Right cardiac atrium (tissue), 5 donors: ENCODE measurements at regions not wholly inside any gene's neighbourhood (a gene's known extent, or its start where the extent isn't known, plus 50 kb on each side); places are given as distances from the start of the nearest gene placed in this dataset.
A peak's percentile ranks its signal among the peaks of the same experiment; 100 is the strongest.
"Not testable (repeated sequence)": the region's sequence is repeated elsewhere in the genome, so short reads cannot be mapped to it uniquely, and the experiment has no call there.

Experiments used
- ATAC-seq, 2 donors: fragments of 200-7000 bp; cut with Tn5 transposase; one replicate each; pipeline versions ENCODE4 v1.8.0 to v1.9.1; 2020; ENCODE audit warnings: moderate library complexity in 2 of 2, mild to moderate bottlenecking in 1 of 2
- DNase-seq, 3 donors: peaks; one replicate each; pipeline ENCODE4 v3.0.0-alpha.2; 2020
- H3K27ac ChIP-seq: one replicate; pipeline ENCODE4 v1.5.1; 2013; ENCODE audit warnings: mild to moderate bottlenecking, low read length, control low read depth, moderate library complexity
- H3K27me3 ChIP-seq: one replicate; pipeline ENCODE4 v1.6.1; 2013; ENCODE audit not compliant: control insufficient read depth, insufficient read depth
- H3K4me1 ChIP-seq: one replicate; pipeline ENCODE4 v1.6.1; 2013; ENCODE audit warnings: low read length; ENCODE audit not compliant: control insufficient read depth, insufficient read depth
- H3K4me3 ChIP-seq: one replicate; pipeline ENCODE4 v1.5.1; 2013; ENCODE audit warnings: low read length, control low read depth
- H3K9me3 ChIP-seq: one replicate; pipeline ENCODE4 v1.6.1; 2013; ENCODE audit warnings: low read length; ENCODE audit not compliant: control insufficient read depth
- WGBS: extraction: QIAGEN DNeasy Blood & Tissue Kit; methylation state at CpG from one replicate; pipeline ENCODE4 v1.1.7; 2013; 5-methylcytosine and 5-hydroxymethylcytosine counted together
- intact Hi-C, 4 donors: fragments of 100-400 bp; cut with DNase I; formaldehyde crosslinking; loops; one replicate each; pipeline versions ENCODE4 v1.11.0 to v1.14.0; 2022 to 2023
- donor health status: healthy with polysubstance abuse.
- donor health status: DM: no; HTN: yes; CAD: no.
- donor health status: DM: no; HTN: no; CAD: no.
- donor health status: DM: no; HTN: yes; CAD: no; lungs with severe emphysema.
- donor health status: DM: yes; HTN: yes; CAD: no.

DNA sequence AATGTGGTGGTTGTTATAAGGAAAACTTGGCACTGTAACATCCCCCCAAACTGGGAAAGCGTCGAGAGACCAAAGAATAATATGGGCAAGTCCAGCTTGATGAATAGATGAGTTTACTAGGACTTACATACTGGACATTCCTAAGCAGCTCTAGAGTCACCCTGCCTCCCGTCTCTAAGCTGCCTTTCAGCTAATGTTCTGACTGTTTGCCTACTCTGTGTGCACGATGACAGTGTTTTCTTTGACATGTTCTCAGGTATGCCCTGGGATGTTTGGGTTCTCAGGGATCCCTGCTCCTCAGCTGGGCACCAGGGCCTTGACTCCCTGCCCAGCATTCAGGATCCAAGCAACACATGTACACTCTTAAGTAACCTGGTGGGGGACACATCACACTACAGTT is 87.5 kb downstream of the MRPL57 start:
- ATAC-seq, H3K4me1 ChIP-seq, H3K27ac ChIP-seq, DNase-seq, H3K27me3 ChIP-seq, H3K4me3 ChIP-seq, H3K9me3 ChIP-seq, intact Hi-C loops: not testable (repeated sequence)
- WGBS, result 44% methylated on average over 2 of the region's 4 CpGs

DNA sequence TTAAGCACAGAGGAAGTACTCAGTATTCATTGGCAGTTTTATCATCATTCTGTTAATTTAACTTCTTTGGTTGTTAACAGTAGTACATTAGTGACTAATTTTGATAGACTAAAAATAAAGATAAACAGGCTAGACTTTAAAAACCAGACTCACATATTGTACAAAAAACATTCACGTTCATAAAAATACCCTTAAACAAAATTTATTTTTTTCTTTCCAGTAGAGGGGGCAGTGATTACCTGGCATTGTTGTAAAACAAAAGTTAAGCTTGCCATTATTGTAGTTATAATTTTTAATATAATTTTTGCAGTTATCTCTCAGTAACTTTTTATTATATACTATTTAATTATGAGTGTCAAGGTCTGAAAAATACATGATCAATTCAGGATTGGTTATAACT is 92.0 kb downstream of the MRPL57 start:
- intact Hi-C loops, DNase-seq, H3K27ac ChIP-seq, H3K9me3 ChIP-seq, H3K4me1 ChIP-seq, ATAC-seq, H3K4me3 ChIP-seq, H3K27me3 ChIP-seq: not testable (repeated sequence)
- 32% methylated on average over 1 of the region's 1 CpG for WGBS

- H3K9me3 ChIP-seq, H3K4me1 ChIP-seq, intact Hi-C loops, H3K4me3 ChIP-seq, H3K27ac ChIP-seq, H3K27me3 ChIP-seq, ATAC-seq, DNase-seq: not testable (repeated sequence)
- WGBS, result 94% methylated on average over 6 of the region's 6 CpGs
Observed at GRCh38 chr13:21272439-21272838, 96.0 kb downstream of the MRPL57 start.

DNA sequence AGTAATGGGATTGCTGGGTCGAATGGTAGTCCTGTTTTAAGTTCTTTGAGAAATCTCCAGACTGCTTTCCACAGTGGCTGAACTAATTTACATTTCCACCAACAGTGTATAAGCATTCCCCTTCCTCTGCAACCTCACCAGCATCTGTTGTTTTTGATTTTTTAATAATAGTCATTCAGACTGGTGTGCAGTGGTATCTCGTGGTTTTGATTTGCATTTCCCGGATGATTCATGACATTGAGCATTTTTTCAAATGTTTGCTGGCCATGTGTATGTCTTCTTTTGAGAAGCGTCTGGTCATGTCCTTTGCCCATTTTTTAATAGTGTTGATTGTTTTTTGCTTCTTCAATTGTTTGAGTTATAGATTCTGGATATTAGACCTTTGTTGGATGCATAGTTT is 98.0 kb downstream of the MRPL57 start:
- H3K9me3 ChIP-seq, ATAC-seq, intact Hi-C loops, DNase-seq, H3K4me3 ChIP-seq, H3K27me3 ChIP-seq, H3K4me1 ChIP-seq, H3K27ac ChIP-seq: not testable (repeated sequence)
- WGBS, result 77% methylated on average over 4 of the region's 4 CpGs

DNA sequence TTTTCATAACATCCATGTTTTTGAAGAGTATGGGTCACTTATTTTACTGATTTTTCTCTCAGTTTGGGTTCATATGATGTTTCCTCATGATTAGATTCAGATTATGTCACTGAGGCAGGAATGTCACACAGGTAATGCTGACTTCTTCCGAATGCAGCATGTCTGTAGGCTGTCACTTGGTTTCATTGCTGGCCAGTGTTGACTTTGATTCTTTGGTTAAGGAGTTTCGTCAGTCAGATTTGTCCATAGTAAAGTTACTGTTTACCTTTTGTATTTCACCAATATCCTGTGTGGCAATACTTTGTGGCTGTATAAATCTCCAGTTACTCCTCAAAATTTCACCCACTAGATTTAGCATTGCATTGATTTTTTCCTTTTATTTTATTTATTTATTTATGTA is 105.6 kb downstream of the MRPL57 start:
- intact Hi-C loops, result no loop called here
- WGBS, result 87% methylated on average over 2 of the region's 2 CpGs
- ATAC-seq, result no peak

DNA sequence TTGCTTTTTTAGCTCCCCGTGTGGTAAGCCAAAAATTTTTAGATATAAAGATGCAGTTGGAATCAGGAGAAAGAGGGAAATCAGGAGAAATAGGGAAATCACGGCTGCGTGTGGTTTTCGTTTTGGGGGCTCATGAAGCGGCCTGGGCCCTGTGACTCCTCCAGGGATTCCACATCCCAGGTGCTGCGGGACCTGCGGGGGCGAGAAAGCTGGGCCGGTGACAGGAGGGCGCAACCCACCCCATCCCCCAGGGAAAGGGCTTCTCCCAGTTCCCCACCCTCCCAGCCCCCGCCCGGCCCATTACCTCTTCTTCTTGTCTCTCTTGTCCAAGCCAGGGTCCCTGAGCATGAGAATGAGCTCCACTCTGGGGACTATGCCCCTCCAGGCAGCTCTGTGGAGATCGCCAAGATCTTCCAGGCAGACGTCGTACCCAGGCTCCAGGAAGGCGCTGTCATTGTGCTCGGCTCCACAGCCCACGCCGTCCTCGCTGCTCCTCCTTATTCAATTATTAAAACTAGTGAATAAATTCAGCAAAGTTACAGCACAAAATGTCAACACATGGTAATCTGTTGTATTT is 111.0 kb downstream of the MRPL57 start:
- Histone ChIP-seq H3K9me3 (no peaks in the 10 kb centered on the region), H3K4me1 (no peaks in the 10 kb centered on the region), H3K27ac (no peak overlapping the region), H3K27me3 (no peaks in the 10 kb centered on the region), H3K4me3 (no peak overlapping the region)
- intact Hi-C loops, result no loop called here
- ATAC-seq, result no peak
- WGBS, result 83% methylated on average over 20 of the region's 20 CpGs
- no peak for DNase-seq

More for the DNA sequence above, 105.6 kb downstream of the MRPL57 start:
- Histone ChIP-seq H3K4me3 (no peak overlapping the region), H3K27me3 (no peaks in the 10 kb centered on the region), H3K4me1 (no peaks in the 10 kb centered on the region), H3K27ac (no peak overlapping the region), H3K9me3 (no peaks in the 10 kb centered on the region)
- DNase-seq, result no peak

DNA sequence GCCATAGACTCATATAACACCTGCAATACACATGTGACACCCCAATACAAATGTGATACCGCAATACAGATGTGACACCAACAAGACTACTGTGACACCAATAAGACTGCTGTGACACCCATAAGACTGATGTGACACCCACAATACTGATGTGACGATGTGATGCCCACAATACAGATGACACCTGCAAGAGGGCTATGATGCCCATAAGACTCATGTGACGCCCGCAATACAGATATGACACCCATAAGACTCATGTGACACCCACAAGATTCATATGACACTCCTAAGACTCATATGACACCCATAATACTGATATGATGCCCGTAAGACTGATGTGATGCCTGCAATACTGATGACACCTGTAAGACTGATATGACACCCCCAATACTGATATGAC is 113.0 kb downstream of the MRPL57 start:
- ATAC-seq, result no peak

DNA sequence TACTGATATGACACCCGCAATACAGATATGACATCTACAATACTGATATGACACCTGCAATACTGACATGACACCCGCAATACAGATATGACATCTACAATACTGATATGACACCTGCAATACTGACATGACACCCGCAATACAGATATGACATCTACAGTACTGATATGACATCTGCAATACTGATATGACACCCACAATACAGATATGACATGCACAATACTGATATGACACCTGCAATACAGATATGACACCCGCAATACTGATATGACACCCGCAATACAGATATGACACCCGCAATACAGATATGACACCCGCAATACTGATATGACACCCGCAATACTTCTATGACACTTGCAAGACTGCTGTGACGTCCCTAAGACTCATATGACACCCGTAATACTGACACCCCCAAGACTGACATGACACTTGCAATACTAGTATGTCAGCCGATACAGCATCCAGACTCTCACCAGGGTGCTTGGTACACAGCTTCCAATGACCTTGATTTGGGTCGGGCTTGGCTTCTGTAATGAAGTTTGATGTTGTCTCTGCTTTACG is 114.1 kb downstream of the MRPL57 start:
- intact Hi-C loops, result loop anchor here in 1 of 4 donors (10.0 kb wide), 1 partner anchor 184 kb away; no protein-coding TSS in a partner anchor
- not testable (repeated sequence) for H3K9me3 ChIP-seq, H3K27me3 ChIP-seq, H3K4me1 ChIP-seq, ATAC-seq, DNase-seq, H3K4me3 ChIP-seq, H3K27ac ChIP-seq
- WGBS, result 73% methylated on average over 13 of the region's 13 CpGs

More for the DNA sequence above, 113.0 kb downstream of the MRPL57 start:
- H3K9me3 ChIP-seq, result no peaks in the 10 kb centered on the region
- H3K4me1 ChIP-seq, result no peaks in the 10 kb centered on the region
- 88% methylated on average over 5 of the region's 5 CpGs for WGBS
- H3K4me3 ChIP-seq, result no peak overlapping the region
- DNase-seq, result no peak
- intact Hi-C loops, result no loop called here
- H3K27me3 ChIP-seq, result no peaks in the 10 kb centered on the region
- H3K27ac ChIP-seq, result no peak overlapping the region

- no peak overlapping the region for H3K27ac ChIP-seq
- H3K9me3 ChIP-seq, result no peaks in the 10 kb centered on the region
- H3K4me1 ChIP-seq, result no peaks in the 10 kb centered on the region
- intact Hi-C loops, result loop anchor here in 1 of 4 donors (10.0 kb wide), 1 partner anchor 183 kb away; no protein-coding TSS in a partner anchor
- no peaks in the 10 kb centered on the region for H3K27me3 ChIP-seq
- WGBS, result 78% methylated on average over 7 of the region's 7 CpGs
- no peak overlapping the region for H3K4me3 ChIP-seq
- ATAC-seq (no peak), DNase-seq (no peak)
Observed at GRCh38 chr13:21291840-21292239, 115.4 kb downstream of the MRPL57 start.

DNA sequence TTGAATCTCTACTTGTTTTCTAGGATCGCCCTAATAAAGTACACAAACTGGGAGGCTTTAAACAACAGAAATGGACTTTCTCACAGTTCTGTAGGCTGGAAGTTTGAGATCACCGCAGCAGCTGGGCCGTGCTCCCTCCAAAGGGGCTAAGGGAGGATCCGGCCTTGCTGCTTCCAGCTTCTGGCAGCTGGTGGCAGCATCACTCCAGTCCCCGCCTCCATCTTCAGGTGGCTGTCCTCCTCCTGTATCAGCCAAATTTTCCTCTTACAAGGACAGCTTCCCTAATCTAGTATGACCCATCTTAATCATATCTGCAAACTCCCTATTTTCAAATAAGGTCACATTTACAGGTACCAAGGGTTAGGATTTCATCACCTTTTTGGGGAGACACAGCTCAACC is 120.5 kb downstream of the MRPL57 start:
- H3K27ac ChIP-seq, H3K4me1 ChIP-seq, H3K4me3 ChIP-seq, H3K9me3 ChIP-seq, H3K27me3 ChIP-seq: not testable (repeated sequence)
- 13% methylated on average over 5 of the region's 5 CpGs for WGBS
- intact Hi-C loops, result loop anchor here (2.0 to 10.0 kb wide), 4 partner anchors 175 to 180 kb away; no protein-coding TSS in a partner anchor
- peak; percentile 26 to 70 (median 69) for DNase-seq
- peak; percentile 70 to 74 for ATAC-seq

DNA sequence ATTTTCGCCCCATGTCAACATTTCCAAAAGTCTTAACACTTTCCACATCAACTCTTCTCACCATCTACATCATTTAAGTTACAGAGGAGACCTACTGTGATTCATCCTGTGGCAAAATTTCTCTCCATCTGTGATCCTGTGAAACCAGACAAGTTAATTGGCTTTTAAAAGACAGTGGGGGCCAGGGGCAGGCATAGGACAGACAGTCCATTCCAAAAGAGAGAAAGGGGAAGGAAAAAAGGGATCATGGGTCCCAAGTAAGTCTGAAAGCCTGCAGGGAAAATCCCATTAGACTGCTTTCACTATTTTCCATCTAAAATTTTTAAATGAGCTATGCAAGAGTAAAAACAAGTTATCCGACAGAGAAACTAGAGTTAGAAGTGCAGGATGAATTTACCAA is 121.0 kb downstream of the MRPL57 start:
- no peak overlapping the region for H3K4me3 ChIP-seq
- no peak for DNase-seq
- peak overlapping the region; percentile 34 for H3K27ac ChIP-seq
- 73% methylated on average over 2 of the region's 2 CpGs for WGBS
- no peaks in the 10 kb centered on the region for H3K9me3 ChIP-seq
- ATAC-seq, result no peak
- intact Hi-C loops, result loop anchor here (2.0 to 10.0 kb wide), 4 partner anchors 175 to 180 kb away; no protein-coding TSS in a partner anchor
- H3K4me1 ChIP-seq, result peaks cover 4% of the 10 kb centered on the region
- H3K27me3 ChIP-seq, result no peaks in the 10 kb centered on the region
